ENCODE measurements at regions not wholly inside any gene's neighbourhood (a gene's known extent, or its start where the extent isn't known, plus 50 kb on each side); places are given as distances from the start of the nearest gene placed in this dataset.

DNA sequence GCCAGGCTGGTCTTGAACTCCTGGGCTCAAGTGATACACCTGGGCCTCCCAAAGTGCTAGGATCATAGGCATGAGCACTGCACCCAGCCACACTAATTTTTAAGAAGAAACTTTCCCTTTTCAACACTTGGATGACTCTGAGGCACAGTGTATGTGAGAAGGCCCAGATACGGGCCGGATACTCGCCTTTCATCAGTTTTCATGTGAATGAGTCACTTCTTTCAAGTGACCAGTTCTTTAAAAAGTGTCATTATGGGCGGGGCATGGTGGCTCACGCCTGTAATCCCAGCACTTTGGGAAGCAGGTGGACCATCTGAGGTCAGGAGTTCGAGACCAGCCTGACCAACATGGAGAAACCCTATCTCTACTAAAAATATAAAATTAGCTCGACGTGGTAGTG, 120.8 kb downstream of the CTTN start:
- TF ChIP-seq, protein P1, sequence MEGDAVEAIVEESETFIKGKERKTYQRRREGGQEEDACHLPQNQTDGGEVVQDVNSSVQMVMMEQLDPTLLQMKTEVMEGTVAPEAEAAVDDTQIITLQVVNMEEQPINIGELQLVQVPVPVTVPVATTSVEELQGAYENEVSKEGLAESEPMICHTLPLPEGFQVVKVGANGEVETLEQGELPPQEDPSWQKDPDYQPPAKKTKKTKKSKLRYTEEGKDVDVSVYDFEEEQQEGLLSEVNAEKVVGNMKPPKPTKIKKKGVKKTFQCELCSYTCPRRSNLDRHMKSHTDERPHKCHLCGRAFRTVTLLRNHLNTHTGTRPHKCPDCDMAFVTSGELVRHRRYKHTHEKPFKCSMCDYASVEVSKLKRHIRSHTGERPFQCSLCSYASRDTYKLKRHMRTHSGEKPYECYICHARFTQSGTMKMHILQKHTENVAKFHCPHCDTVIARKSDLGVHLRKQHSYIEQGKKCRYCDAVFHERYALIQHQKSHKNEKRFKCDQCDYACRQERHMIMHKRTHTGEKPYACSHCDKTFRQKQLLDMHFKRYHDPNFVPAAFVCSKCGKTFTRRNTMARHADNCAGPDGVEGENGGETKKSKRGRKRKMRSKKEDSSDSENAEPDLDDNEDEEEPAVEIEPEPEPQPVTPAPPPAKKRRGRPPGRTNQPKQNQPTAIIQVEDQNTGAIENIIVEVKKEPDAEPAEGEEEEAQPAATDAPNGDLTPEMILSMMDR (IDR thresholded peaks at IDR 0.05; ENCODE audit: insufficient read depth, low read depth, low read length, missing control alignments), result no peak
- H3K4me3 ChIP-seq (ENCODE audit: low read depth, low read length), result no peak overlapping the region
- DNase-seq (ENCODE audit: low read depth), result peak; percentile 63

DNA sequence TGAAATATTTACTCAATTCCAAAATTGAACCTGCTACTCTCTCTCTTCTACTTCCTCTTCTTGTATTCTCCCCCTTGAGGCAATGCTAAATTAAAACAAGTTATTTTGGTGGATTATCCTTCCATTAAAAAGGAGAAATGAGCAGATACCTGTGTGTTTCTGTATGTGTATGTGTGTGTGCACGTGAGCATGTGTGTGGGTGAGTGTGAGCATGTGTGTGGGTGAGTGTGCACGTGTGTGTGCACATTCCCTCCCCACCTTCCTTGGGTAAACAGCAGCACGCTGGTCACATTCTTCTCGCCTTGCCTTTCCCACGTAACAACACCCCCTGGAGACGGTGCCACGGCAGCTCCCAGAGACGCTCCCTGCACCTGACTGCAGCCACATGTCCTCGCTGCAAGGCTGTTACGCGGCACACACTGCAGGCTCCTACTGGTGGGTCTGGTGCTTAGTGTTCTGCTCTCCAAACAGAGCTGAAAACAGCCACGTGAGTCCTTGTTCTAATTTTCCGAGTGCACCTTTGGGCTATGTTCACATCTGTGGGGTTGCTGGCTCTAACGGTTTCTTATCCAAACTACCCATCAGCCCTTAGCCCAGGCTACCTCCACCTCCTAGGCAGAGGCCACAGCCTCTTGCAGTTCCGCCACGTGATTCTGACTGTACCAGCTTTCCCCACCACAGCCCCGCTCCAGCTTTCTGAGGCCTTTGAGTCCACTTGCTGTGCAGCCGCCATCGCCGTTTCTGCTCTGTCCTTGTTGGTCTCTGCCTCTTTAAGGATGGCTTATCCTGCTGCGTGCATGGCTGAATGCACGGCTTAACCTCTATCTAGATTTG, 123.4 kb downstream of the CTTN start:
- TF ChIP-seq, protein P1 (IDR thresholded peaks at IDR 0.05; ENCODE audit: insufficient read depth, low read depth, low read length, missing control alignments), result no peak
- DNase-seq (ENCODE audit: low read depth), result no peak
- no peak overlapping the region for H3K4me3 ChIP-seq (ENCODE audit: low read depth, low read length)

DNA sequence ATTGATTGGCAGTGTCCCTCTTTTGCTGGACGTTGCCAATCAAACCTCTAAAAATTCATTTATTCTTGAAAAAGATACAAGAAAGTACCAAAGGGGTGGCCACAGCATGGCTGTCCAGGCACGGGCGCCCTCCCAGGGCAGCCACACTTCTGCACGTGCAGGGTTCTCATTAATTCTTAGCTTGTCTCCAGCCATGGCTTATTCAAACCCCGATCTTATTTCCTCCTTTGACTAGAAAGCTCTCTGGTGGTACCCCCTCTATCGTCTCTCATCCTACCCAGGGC, 123.9 kb downstream of the CTTN start:
- no peak for DNase-seq (ENCODE audit: low read depth)
- H3K4me3 ChIP-seq (ENCODE audit: low read depth, low read length), result no peak overlapping the region
- TF ChIP-seq, protein P1 (IDR thresholded peaks at IDR 0.05; ENCODE audit: insufficient read depth, low read depth, low read length, missing control alignments), result no peak

DNA sequence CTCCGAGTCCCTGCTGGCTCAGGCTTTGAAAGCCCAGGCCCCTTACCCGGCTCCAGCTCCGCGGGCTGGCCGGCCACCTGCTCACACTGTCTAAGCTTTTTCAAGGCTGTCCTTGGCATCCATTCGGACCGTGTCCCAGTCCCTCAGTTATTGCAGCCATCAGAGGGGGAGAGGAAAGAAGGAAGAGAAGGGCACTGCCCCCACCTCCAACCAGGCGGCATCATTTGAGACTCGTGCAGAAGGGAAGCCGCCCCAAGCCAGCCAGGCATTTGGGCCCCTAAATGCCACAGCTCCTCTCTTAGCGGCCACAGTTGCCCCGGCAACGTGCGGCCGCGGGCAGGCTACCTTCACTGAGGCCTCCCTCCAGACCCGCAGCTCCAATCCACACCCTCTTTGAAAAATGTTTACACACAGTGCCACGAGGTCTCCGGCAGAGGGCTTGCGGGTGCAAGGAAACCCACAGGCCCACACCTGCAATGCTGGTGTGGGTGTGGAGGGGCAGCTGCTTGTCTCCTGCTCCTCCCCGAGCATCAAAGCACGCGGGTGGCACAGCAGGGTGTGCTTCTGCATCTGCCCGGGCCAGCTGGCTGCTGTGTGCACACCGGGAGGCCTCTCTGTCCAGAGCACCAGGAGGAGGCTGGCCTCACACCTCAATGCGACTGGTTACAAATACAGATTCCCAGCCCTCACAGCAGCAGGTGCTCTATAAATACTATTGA, 124.4 kb downstream of the CTTN start:
- TF ChIP-seq, protein P1 (IDR thresholded peaks at IDR 0.05; ENCODE audit: insufficient read depth, low read depth, low read length, missing control alignments), result no peak
- peak; percentile 33 for DNase-seq (ENCODE audit: low read depth)
- no peak overlapping the region for H3K4me3 ChIP-seq (ENCODE audit: low read depth, low read length)

DNA sequence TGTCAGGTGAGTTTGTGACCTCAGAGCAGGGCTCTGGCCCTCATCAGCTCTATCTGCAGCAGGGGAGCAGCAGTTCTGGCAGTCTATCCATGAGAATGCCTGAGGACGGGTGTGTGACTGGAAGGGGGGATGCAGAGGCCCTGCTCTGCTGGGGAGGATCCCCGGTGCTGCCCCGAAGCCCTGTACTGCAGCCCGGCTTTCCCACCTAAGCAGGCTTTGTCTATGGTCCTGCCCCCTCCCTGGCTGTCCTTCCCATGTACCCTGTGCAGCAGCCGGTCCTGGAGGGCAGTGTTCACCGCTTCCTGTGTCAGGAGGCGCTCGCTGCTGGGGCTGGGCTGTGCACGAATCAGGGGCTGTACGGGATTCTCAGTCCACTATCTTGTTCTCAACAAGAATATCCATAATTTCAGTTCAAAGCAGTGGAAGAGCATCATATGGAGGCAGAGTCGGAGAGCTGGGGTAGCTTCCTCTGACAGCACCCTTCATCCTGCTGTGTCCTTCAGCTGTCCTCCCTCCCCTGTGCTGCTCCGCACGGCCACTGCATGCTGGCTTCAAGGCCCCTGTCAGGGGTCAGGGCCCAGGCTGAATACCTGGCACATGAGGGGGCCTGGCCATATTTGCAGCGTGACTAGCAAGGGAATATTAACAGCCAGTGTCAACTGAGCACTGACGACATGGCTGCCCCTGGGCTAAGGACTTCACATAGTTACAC, 125.2 kb downstream of the CTTN start:
- TF ChIP-seq, protein P1 (IDR thresholded peaks at IDR 0.05; ENCODE audit: insufficient read depth, low read depth, low read length, missing control alignments), result no peak
- no peak overlapping the region for H3K4me3 ChIP-seq (ENCODE audit: low read depth, low read length)
- no peak for DNase-seq (ENCODE audit: low read depth)

DNA sequence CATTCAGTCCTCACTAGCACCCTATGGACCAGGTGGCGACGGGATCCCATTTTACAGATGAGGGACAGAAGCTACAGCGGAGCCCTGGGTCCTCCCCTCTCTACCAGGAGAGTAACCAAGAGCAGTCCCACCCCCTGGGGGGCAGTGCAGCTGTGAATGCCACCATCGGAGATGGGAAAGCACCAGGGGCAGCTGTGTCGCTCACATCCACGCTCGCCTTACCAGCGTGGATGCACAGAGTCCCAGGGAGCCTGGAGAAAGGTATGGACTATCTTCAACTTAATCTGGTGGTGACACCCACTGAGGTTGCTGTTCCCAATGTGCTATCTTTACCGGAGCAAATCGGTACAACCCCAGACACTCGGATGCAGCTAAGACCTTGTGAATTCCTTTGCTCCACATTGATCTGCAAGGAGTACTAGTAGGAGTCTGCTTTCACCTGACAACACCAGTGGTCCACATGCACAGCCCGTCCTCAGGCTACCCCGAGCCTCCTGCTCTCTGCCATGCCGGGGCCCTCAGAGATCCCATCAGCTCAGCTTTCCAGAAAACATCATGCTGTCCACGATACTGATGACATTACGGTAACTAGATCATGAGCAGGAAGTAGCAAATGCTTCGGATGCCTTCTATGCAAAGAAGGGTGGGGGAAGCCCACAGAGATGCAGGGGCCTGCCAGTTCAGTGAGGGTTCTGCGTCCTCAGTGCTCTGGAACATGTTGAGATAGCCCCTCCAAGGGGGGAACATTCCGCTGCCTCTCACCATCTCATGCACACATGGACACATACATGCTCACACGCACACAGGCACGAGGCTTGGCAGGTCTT, 126.0 kb downstream of the CTTN start:
- TF ChIP-seq, protein P1 (IDR thresholded peaks at IDR 0.05; ENCODE audit: insufficient read depth, low read depth, low read length, missing control alignments), result no peak
- no peak overlapping the region for H3K4me3 ChIP-seq (ENCODE audit: low read depth, low read length)
- peak; percentile 13 for DNase-seq (ENCODE audit: low read depth)

All from GM12865 (cell line).